Esophagus muscularis mucosa (tissue), 3 donors: ENCODE measurements at regions not wholly inside any gene's neighbourhood (a gene's known extent, or its start where the extent isn't known, plus 50 kb on each side); places are given as distances from the start of the nearest gene placed in this dataset.

Source experiments
- CTCF ChIP-seq, 3 experiments: fragments of 200-600 bp in 2 of 3; fragments of 450-650 bp in 1 of 3; sonication (generic) in 2 of 3; IDR thresholded peaks; one replicate each; pipeline ENCODE4 v1.5.1; 2017 to 2019; ENCODE audit warnings: antibody characterized with exemption in 3 of 3, mild to moderate bottlenecking in 2 of 3, moderate library complexity in 1 of 3
- POLR2A ChIP-seq: fragments of 450-650 bp; IDR thresholded peaks from one replicate; pipeline ENCODE4 v1.6.1; 2017; ENCODE audit warnings: antibody characterized with exemption, moderate library complexity, mild to moderate bottlenecking, low read depth
- POLR2AphosphoS5 ChIP-seq, 2 donors: sonication (generic); formaldehyde crosslinking; IDR thresholded peaks; one replicate each; pipeline ENCODE4 v1.6.1; 2017; ENCODE audit warnings: antibody characterized with exemption in 2 of 2

GRCh38 chr3:84260596-84260995, 698.2 kb upstream of the CADM2 start:
- TF ChIP-seq POLR2AphosphoS5 (IDR thresholded peaks at IDR 0.05) (no peak), CTCF (IDR thresholded peaks at IDR 0.05) (no peak), POLR2A (no peak)
